ENCODE measurements at regions not wholly inside any gene's neighbourhood (a gene's known extent, or its start where the extent isn't known, plus 50 kb on each side); places are given as distances from the start of the nearest gene placed in this dataset.

DNA sequence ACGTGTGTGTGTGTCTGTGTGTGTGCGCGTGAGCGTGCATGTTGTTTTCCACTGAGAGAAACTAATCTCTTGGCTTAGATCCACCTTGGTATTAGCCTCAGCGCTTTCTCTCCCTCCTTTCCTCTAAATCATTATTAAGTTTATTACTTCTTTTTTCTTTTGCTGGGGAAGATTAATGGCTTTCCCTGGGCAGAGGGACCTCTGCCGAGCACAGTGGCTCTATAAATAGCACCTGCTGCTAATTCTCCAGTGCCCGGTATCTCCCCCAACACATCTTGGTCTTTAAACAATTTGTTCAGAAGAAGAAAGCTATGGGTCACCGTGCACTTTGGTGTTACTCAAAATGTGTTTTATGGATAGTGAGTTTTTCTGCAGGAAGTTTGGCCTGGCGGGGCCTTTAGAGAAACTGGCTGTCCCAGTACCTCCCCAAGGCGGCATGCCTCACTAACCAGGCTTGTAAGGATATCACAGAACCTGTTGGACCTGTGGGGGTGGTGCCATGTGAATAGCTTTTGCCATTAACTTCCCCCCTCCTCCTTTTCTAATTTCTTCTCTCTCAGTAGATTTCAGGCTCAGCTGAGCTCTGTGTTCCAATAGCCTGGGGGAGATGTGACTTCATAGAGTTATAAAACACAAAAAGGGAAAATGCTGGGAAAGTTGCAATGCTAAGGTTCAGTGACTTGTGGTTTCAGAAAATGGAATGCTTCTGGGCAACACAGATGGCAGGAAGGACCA, 70.1 kb upstream of the RAB11FIP2 start:
- TF ChIP-seq, protein P1, sequence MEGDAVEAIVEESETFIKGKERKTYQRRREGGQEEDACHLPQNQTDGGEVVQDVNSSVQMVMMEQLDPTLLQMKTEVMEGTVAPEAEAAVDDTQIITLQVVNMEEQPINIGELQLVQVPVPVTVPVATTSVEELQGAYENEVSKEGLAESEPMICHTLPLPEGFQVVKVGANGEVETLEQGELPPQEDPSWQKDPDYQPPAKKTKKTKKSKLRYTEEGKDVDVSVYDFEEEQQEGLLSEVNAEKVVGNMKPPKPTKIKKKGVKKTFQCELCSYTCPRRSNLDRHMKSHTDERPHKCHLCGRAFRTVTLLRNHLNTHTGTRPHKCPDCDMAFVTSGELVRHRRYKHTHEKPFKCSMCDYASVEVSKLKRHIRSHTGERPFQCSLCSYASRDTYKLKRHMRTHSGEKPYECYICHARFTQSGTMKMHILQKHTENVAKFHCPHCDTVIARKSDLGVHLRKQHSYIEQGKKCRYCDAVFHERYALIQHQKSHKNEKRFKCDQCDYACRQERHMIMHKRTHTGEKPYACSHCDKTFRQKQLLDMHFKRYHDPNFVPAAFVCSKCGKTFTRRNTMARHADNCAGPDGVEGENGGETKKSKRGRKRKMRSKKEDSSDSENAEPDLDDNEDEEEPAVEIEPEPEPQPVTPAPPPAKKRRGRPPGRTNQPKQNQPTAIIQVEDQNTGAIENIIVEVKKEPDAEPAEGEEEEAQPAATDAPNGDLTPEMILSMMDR (IDR thresholded peaks at IDR 0.05) = no peak
- H3K27ac Mint-ChIP-seq (ENCODE audit: unreplicated experiment) = no peak overlapping the region
- H3K4me1 Mint-ChIP-seq (ENCODE audit: low read depth) = no peaks in the 10 kb centered on the region
- peaks cover 2% of the 10 kb centered on the region for H3K9me3 Mint-ChIP-seq (ENCODE audit: low read depth)
- peaks cover 3% of the 10 kb centered on the region for H3K27me3 Mint-ChIP-seq (ENCODE audit: low read depth)
- H3K4me3 Mint-ChIP-seq (ENCODE audit: unreplicated experiment) = no peak overlapping the region
- no peak for DNase-seq (ENCODE audit: low spot score)
- no peaks in the 10 kb centered on the region for H3K36me3 Mint-ChIP-seq (ENCODE audit: low read depth)

GRCh38 chr10:118116362-118116714, 69.6 kb upstream of the RAB11FIP2 start:
- Mint-ChIP-seq H3K36me3 (ENCODE audit: low read depth) (no peaks in the 10 kb centered on the region), H3K9me3 (ENCODE audit: low read depth) (peaks cover 2% of the 10 kb centered on the region), H3K4me1 (ENCODE audit: low read depth) (no peaks in the 10 kb centered on the region), H3K27ac (ENCODE audit: unreplicated experiment) (no peak overlapping the region), H3K27me3 (ENCODE audit: low read depth) (peaks cover 3% of the 10 kb centered on the region), H3K4me3 (ENCODE audit: unreplicated experiment) (no peak overlapping the region)
- TF ChIP-seq, protein P1 (IDR thresholded peaks at IDR 0.05) = no peak
- no peak for DNase-seq (ENCODE audit: low spot score)

- Mint-ChIP-seq H3K27ac (ENCODE audit: unreplicated experiment) (no peak overlapping the region), H3K27me3 (ENCODE audit: low read depth) (peaks cover 3% of the 10 kb centered on the region), H3K4me1 (ENCODE audit: low read depth) (no peaks in the 10 kb centered on the region), H3K4me3 (ENCODE audit: unreplicated experiment) (no peak overlapping the region), H3K36me3 (ENCODE audit: low read depth) (no peaks in the 10 kb centered on the region), H3K9me3 (ENCODE audit: low read depth) (peaks cover 2% of the 10 kb centered on the region)
- TF ChIP-seq, protein P1 (IDR thresholded peaks at IDR 0.05) = no peak
- DNase-seq (ENCODE audit: low spot score) = no peak
These were observed 69.0 kb upstream of the RAB11FIP2 start for GRCh38 chr10:118115701-118116100.

DNA sequence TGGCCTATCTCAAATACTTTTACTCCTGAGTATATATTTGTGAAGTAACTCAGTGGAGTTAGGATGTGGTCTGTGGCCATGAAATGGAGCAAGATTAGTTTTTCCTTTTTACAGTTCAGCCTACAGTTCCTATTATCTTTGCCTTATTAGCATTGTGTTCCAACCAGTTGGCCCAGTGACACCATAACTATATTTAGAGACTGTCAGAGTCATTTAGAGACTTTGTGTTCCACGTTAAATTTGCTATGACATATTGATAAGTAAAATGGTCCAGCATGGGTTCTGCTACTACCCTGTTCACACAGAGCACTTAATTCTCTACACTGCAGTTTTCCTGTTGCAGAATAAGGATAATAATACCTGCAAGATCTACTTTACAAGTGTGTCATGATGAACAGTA, 68.3 kb upstream of the RAB11FIP2 start:
- H3K9me3 Mint-ChIP-seq (ENCODE audit: low read depth) = peaks cover 2% of the 10 kb centered on the region
- H3K27me3 Mint-ChIP-seq (ENCODE audit: low read depth) = peaks cover 3% of the 10 kb centered on the region
- H3K27ac Mint-ChIP-seq (ENCODE audit: unreplicated experiment) = no peak overlapping the region
- H3K36me3 Mint-ChIP-seq (ENCODE audit: low read depth) = no peaks in the 10 kb centered on the region
- DNase-seq (ENCODE audit: low spot score) = no peak
- no peaks in the 10 kb centered on the region for H3K4me1 Mint-ChIP-seq (ENCODE audit: low read depth)
- H3K4me3 Mint-ChIP-seq (ENCODE audit: unreplicated experiment) = no peak overlapping the region
- TF ChIP-seq, protein P1 (IDR thresholded peaks at IDR 0.05) = no peak

DNA sequence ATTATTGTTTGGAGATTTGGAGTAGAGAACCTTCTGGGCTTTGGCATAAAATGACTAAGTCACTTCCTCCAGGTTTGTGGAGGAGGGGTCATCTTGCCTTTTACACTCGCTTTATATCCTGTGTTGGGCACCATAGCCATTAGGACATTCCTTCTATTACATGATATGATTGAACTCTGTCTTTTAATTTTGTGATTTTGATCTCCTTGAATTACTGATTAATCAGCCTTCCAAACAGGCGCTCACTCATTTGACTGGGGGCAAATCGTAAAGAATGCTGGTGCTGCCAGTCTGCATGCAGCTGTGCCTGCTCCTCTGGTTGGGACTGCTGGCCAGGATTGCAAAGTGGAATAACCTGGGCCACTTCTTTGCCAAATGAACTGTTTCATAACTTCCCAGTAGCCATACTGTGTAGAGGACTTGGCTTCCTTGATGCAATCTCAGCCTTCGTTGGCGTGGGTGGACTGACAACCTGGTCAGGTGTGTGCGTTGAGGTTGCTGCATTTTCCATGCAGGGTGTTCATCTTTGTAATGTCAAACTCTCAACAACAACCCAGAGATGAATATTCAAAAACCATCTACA, 65.9 kb upstream of the RAB11FIP2 start:
- Mint-ChIP-seq H3K27ac (ENCODE audit: unreplicated experiment) (no peak overlapping the region), H3K4me3 (ENCODE audit: unreplicated experiment) (no peak overlapping the region), H3K4me1 (ENCODE audit: low read depth) (no peaks in the 10 kb centered on the region), H3K9me3 (ENCODE audit: low read depth) (no peaks in the 10 kb centered on the region), H3K27me3 (ENCODE audit: low read depth) (peaks cover 1% of the 10 kb centered on the region), H3K36me3 (ENCODE audit: low read depth) (no peaks in the 10 kb centered on the region)
- TF ChIP-seq, protein P1 (IDR thresholded peaks at IDR 0.05) = no peak
- no peak for DNase-seq (ENCODE audit: low spot score)
